ENCODE measurements at regions not wholly inside any gene's neighbourhood (a gene's known extent, or its start where the extent isn't known, plus 50 kb on each side); places are given as distances from the start of the nearest gene placed in this dataset.

DNA sequence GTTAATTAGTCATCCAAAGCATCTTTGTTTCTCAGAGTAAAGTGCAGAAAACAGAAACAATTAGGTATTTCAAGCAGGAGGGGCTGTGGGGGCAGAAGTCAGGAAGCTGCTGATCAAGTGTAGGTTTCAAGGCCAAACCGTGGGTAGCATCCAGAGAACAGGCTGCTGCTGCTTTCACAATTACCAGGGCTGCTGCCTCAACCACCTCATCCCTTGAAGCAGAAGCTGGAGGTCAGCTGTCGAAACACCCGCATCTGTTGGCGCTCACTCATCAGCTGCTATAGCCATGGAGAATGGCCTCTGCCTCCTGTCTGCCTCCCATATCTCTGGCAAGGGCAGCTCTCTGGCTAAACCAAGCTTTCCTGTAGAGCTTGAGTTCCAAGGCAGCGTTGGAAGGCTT lies 122.9 kb upstream of the OSMR start:
- no peak for ATAC-seq (ENCODE audit: insufficient number of reproducible peaks, low FRiP score, low read depth)

DNA sequence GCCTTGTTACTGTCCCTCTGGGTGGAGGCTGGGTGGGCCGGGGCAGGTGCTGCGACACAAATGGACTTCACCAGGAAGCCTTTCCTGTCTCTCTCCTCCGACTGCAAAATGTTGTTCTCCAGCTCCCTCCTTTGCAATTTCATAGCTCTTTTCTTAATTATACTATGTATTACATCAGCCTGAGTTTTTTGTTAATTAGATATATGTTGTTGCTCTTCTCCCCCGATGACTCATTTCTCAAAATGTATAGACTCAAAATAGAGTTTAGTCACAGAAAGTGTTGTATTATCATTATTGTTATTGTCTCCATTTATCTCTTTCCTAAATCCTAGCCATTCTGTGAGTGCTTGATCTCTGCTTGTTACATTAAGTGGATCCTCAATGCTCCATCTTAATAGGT lies 122.4 kb upstream of the OSMR start:
- Histone ChIP-seq H3K4me1 (ENCODE audit: control insufficient read depth in 1 of 2, low read depth in 2 of 2) (no peaks in the 10 kb centered on the region), H3K27ac (no peak overlapping the region), H3K9me3 (no peaks in the 10 kb centered on the region), H3K36me3 (no peaks in the 10 kb centered on the region), H3K4me3 (no peak overlapping the region), H3K27me3 (replicated peaks; ENCODE audit: insufficient read depth) (no peaks in the 10 kb centered on the region)
- no peak for TF ChIP-seq CTCF (IDR thresholded peaks at IDR 0.05)
- ATAC-seq (ENCODE audit: insufficient number of reproducible peaks, low FRiP score, low read depth) (no peak), DNase-seq (ENCODE audit: low spot score) (no peak)

More for the DNA sequence above, 122.9 kb upstream of the OSMR start:
- TF ChIP-seq CTCF (IDR thresholded peaks at IDR 0.05) = no peak
- no peaks in the 10 kb centered on the region for H3K27me3 ChIP-seq (replicated peaks; ENCODE audit: insufficient read depth)
- no peaks in the 10 kb centered on the region for H3K36me3 ChIP-seq
- no peaks in the 10 kb centered on the region for H3K9me3 ChIP-seq
- H3K4me3 ChIP-seq = no peak overlapping the region
- no peak overlapping the region for H3K27ac ChIP-seq
- no peaks in the 10 kb centered on the region for H3K4me1 ChIP-seq (ENCODE audit: control insufficient read depth in 1 of 2, low read depth in 2 of 2)
- no peak for DNase-seq (ENCODE audit: low spot score)

DNA sequence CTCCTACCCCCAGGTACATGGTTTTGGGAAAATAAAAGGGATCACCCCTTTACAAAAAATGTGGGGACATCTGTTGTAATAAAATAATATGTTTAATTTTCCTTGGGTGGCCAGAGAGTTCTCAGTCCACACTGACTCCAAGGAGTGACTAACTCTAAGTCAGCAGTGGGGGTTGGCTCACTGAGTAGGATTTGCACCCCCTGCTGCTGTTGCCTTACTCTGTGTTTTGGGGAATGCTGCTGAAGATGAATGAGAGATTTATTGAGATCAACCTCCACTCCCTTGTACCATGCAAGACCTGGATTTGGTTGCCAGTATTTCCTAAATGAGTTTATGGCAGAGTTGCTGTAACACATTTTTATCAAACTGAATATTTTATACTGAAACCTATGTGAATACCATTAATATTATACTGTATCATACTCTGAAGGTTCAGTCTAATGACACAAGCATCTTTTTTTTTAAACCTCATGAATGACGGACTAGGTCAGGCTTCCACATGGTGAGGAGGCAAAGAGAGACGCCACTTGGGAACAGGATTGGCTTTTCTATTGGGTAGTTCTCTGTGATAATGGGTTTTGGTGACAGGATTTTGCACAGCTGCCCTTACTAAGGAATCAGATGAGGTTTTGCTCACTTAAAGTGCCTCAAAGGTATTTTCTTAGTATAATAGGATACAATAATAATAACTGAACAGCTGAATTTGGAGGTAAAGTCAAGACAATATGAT lies 121.3 kb upstream of the OSMR start:
- no peak overlapping the region for H3K4me3 ChIP-seq
- no peak for DNase-seq (ENCODE audit: low spot score)
- no peaks in the 10 kb centered on the region for H3K9me3 ChIP-seq
- no peaks in the 10 kb centered on the region for H3K27me3 ChIP-seq (replicated peaks; ENCODE audit: insufficient read depth)
- no peaks in the 10 kb centered on the region for H3K4me1 ChIP-seq (ENCODE audit: control insufficient read depth in 1 of 2, low read depth in 2 of 2)
- no peak overlapping the region for H3K27ac ChIP-seq
- H3K36me3 ChIP-seq = no peaks in the 10 kb centered on the region
- no peak for TF ChIP-seq CTCF (IDR thresholded peaks at IDR 0.05)
- no peak for ATAC-seq (ENCODE audit: insufficient number of reproducible peaks, low FRiP score, low read depth)

DNA sequence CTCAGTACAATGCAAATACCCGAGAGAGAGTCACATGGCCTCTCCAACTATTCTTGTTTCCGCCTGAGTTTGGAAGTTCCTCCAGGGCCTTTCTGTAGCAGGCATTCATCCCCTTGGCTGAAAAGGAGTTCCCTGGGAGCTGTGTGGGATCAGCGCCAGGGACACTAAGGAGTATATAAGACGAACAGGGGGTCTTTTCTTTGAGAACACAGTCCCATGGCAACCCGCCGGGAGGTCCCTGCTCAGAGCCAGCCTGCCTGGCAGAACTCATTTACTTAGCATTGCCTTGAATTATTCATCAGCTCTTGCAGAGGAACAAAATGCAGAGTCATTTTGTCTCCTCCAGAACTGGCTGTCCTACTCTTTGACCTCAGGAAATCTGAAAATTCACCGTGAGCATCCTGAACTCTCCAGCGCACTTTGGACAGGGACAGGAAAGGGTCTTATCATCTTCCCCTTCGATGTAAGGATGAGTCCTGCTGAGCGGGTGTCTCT lies 120.4 kb upstream of the OSMR start:
- ATAC-seq (ENCODE audit: insufficient number of reproducible peaks, low FRiP score, low read depth) = no peak
- no peak for DNase-seq (ENCODE audit: low spot score)
- Histone ChIP-seq H3K36me3 (no peaks in the 10 kb centered on the region), H3K4me1 (ENCODE audit: control insufficient read depth in 1 of 2, low read depth in 2 of 2) (no peaks in the 10 kb centered on the region), H3K27me3 (replicated peaks; ENCODE audit: insufficient read depth) (no peaks in the 10 kb centered on the region), H3K9me3 (no peaks in the 10 kb centered on the region), H3K27ac (no peak overlapping the region), H3K4me3 (no peak overlapping the region)
- TF ChIP-seq CTCF (IDR thresholded peaks at IDR 0.05) = no peak

DNA sequence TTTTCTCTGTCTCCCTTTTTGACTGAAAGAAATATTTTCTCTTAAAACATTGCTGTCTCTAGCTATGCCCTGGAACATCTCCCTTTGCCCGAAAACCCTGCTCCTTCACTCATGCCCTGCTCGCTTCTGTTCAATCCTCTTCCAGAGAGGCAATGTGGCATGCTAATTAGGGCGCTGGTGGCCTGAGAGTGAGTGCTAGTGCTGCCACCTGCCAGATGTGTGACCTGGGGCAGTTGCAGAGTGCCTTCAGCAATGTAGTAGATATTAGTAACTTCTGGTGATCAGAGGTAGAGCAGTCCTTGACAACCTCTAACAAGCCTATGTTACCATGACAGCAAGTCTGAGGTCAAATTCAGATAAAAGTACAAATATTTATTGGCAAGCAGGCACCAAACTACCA lies 119.5 kb upstream of the OSMR start:
- ATAC-seq (ENCODE audit: insufficient number of reproducible peaks, low FRiP score, low read depth) = no peak
- Histone ChIP-seq H3K4me3 (no peak overlapping the region), H3K27ac (no peak overlapping the region), H3K36me3 (no peaks in the 10 kb centered on the region), H3K9me3 (no peaks in the 10 kb centered on the region), H3K27me3 (replicated peaks; ENCODE audit: insufficient read depth) (no peaks in the 10 kb centered on the region), H3K4me1 (ENCODE audit: control insufficient read depth in 1 of 2, low read depth in 2 of 2) (no peaks in the 10 kb centered on the region)
- no peak for TF ChIP-seq CTCF (IDR thresholded peaks at IDR 0.05)
- no peak for DNase-seq (ENCODE audit: low spot score)

Measured in thoracic aorta (tissue), 2 donors.